Endothelial cell of umbilical vein (primary cell): ENCODE measurements at regions not wholly inside any gene's neighbourhood (a gene's known extent, or its start where the extent isn't known, plus 50 kb on each side); places are given as distances from the start of the nearest gene placed in this dataset.

ENCODE experiments used
- BruUV-seq: library from RNA; stranded (reverse); fragments of 400-500 nt; replicated peaks from 2 replicates; lab custom pipeline; 2021; lab: Mats Ljungman, UMichigan
- CTCF ChIA-PET: fragments of 300-600, 350-600 bp; sonication (Branson Sonifier 250); formaldehyde crosslinking; loops from one replicate; lab custom pipeline; 2021; ENCODE audit warnings: antibody characterized with exemption, inconsistent platforms; lab: Charles Lee
- POLR2A ChIA-PET: fragments of 300-600, 350-600 bp; sonication (Branson Sonifier 250); formaldehyde crosslinking; loops from one replicate; lab custom pipeline; 2021; ENCODE audit warnings: antibody characterized with exemption, inconsistent platforms; lab: Charles Lee
- DNase-seq: peaks from one replicate; pipeline ENCODE4 v3.0.0-alpha.2; 2011; ENCODE audit warnings: low read depth, low spot score
- FAIRE-seq: peaks from 2 replicates; lab custom pipeline; 2011; peaks lifted over from hg19 to GRCh38; lab: Jason Lieb, UNC
- H2AFZ ChIP-seq: 2 replicates; pipeline ENCODE4 v1.6.0; 2012; ENCODE audit warnings: low read depth, low read length, control low read depth, inconsistent platforms
- H3K27ac ChIP-seq: 2 replicates; pipeline ENCODE4 v1.5.1; 2011; ENCODE audit warnings: low read depth, mild to moderate bottlenecking, control low read depth, low read length, moderate library complexity; ENCODE audit not compliant: insufficient read depth
- H3K27me3 ChIP-seq, 2 experiments: 2 replicates each; pipeline versions ENCODE4 v1.6.0 to v1.6.1; 2011; ENCODE audit warnings: low read length in 2 of 2, mixed read lengths in 1 of 2; ENCODE audit not compliant: control insufficient read depth in 2 of 2, insufficient read depth in 2 of 2
- H3K36me3 ChIP-seq, 2 experiments: 2 replicates in 1 of 2; 3 replicates in 1 of 2; pipeline ENCODE4 v1.5.1; 2011; ENCODE audit warnings: low read length in 2 of 2, mild to moderate bottlenecking in 1 of 2, moderate library complexity in 1 of 2; ENCODE audit not compliant: control insufficient read depth in 2 of 2, insufficient read depth in 2 of 2; ENCODE audit errors: extremely low read depth in 1 of 2
- H3K4me1 ChIP-seq: 3 replicates; pipeline ENCODE4 v1.5.1; 2011; ENCODE audit warnings: mild to moderate bottlenecking, low read length; ENCODE audit not compliant: control insufficient read depth, insufficient read depth; ENCODE audit errors: extremely low read depth
- H3K4me2 ChIP-seq: 2 replicates; pipeline ENCODE4 v1.6.1; 2011; ENCODE audit warnings: low read length, control low read depth, mixed read lengths; ENCODE audit not compliant: insufficient read depth
- H3K4me3 ChIP-seq, 3 experiments: fragments of 200-600 bp in 1 of 3; sonication (generic), shearing (Covaris generic) in 1 of 3; replicated peaks in 1 of 3; 2 replicates each; pipeline ENCODE4 v1.5.1; 2011 to 2016; ENCODE audit warnings: control low read depth in 3 of 3, low read length in 3 of 3, mild to moderate bottlenecking in 2 of 3, inconsistent platforms in 1 of 3, low read depth in 1 of 3, moderate library complexity in 1 of 3; ENCODE audit not compliant: insufficient read depth in 1 of 3
- H3K79me2 ChIP-seq: 2 replicates; pipeline ENCODE4 v1.6.0; 2012; ENCODE audit warnings: low read length, inconsistent platforms; ENCODE audit not compliant: control insufficient read depth, insufficient read depth
- H3K9ac ChIP-seq: replicated peaks from 2 replicates; pipeline ENCODE3; 2011; ENCODE audit warnings: low read length, control low read depth; ENCODE audit not compliant: insufficient read depth; ENCODE audit errors: extremely low read depth
- H3K9me1 ChIP-seq: replicated peaks from 3 replicates; pipeline ENCODE4 v1.6.0; 2011; ENCODE audit warnings: mild to moderate bottlenecking, low read length; ENCODE audit not compliant: control insufficient read depth, insufficient read depth; ENCODE audit errors: extremely low read depth
- H3K9me3 ChIP-seq: replicated peaks from 2 replicates; pipeline ENCODE4 v1.5.1; 2012; ENCODE audit warnings: low read length, inconsistent platforms; ENCODE audit not compliant: control insufficient read depth, insufficient read depth
- H4K20me1 ChIP-seq: replicated peaks from 2 replicates; pipeline ENCODE3; 2011; ENCODE audit warnings: mild to moderate bottlenecking, low read length; ENCODE audit not compliant: control insufficient read depth, insufficient read depth; ENCODE audit errors: extremely low read depth
- CTCF ChIP-seq, 2 donors: IDR thresholded peaks; 1 replicate in 1 of 2; 2 replicates in 1 of 2; pipeline ENCODE4 v1.5.1; 2011; ENCODE audit warnings: low read length in 2 of 2, mild to moderate bottlenecking in 2 of 2, moderate library complexity in 2 of 2, control low read depth in 1 of 2, inconsistent platforms in 1 of 2, low read depth in 1 of 2; ENCODE audit not compliant: insufficient read depth in 1 of 2; ENCODE audit errors: extremely low read depth in 1 of 2
- FOS ChIP-seq: IDR thresholded peaks from 2 replicates; pipeline ENCODE4 v1.6.1; 2011; ENCODE audit warnings: mild to moderate bottlenecking, low read length, moderate library complexity, borderline replicate concordance; ENCODE audit not compliant: insufficient read depth
- JUN ChIP-seq: IDR thresholded peaks from 2 replicates; pipeline ENCODE4 v1.6.1; 2011; ENCODE audit warnings: borderline replicate concordance, low read depth; ENCODE audit not compliant: insufficient read length, insufficient read depth
- MYC ChIP-seq: IDR thresholded peaks from one replicate; pipeline ENCODE4 v1.6.1; 2011; ENCODE audit warnings: mild to moderate bottlenecking, low read depth, low read length
- POLR2AphosphoS5 ChIP-seq: IDR thresholded peaks from 2 replicates; pipeline ENCODE4 v1.6.1; 2012; ENCODE audit warnings: low read depth, mild to moderate bottlenecking, control low read depth, low read length, moderate library complexity; ENCODE audit not compliant: insufficient read depth
- dilution Hi-C: fragments of 300-500 bp; cut with MboI; formaldehyde crosslinking; loops from one replicate; pipeline ENCODE4 v1.15.0; 2019; ENCODE audit warnings: low sequenced_read_pairs; ENCODE audit not compliant: extremely low pct_ligation_motif_present
- intact Hi-C: fragments of 100-400 bp; cut with micrococcal nuclease; formaldehyde crosslinking; loops from one replicate; pipeline ENCODE4 v1.10.0; 2022
- TF ChIP-seq, protein P1 (sequence below): IDR thresholded peaks from 2 replicates; pipeline ENCODE4 v1.6.1; 2011; ENCODE audit not compliant: insufficient read depth, insufficient read length

- Histone ChIP-seq H3K36me3 (no peaks in the 10 kb centered on the region), H4K20me1 (no peaks in the 10 kb centered on the region), H3K4me1 (no peaks in the 10 kb centered on the region), H3K9ac (no peak overlapping the region), H3K4me3 (no peak overlapping the region), H2AFZ (no peak overlapping the region), H3K27me3 (no peaks in the 10 kb centered on the region), H3K4me2 (no peak overlapping the region), H3K79me2 (no peaks in the 10 kb centered on the region), H3K9me1 (no peaks in the 10 kb centered on the region), H3K9me3 (no peaks in the 10 kb centered on the region), H3K27ac (no peak overlapping the region)
- CTCF ChIA-PET, result no interaction called here
- dilution Hi-C loops, result no loop called here
- FAIRE-seq (no peak), DNase-seq (no peak)
- intact Hi-C loops, result no loop called here
- BruUV-seq, result no TSS peak
- TF ChIP-seq MYC, result no peak
- TF ChIP-seq CTCF (IDR thresholded peaks at IDR 0.05; ENCODE audit: extremely low read depth in 1 of 2, insufficient read depth in 1 of 2, low read depth in 1 of 2, low read length in 2 of 2), result no peak
- TF ChIP-seq POLR2AphosphoS5, result no peak
- TF ChIP-seq JUN, result no peak
- TF ChIP-seq, protein P1, sequence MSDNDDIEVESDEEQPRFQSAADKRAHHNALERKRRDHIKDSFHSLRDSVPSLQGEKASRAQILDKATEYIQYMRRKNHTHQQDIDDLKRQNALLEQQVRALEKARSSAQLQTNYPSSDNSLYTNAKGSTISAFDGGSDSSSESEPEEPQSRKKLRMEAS, result no peak
- no peak for TF ChIP-seq FOS
- POLR2A ChIA-PET, result no interaction called here
Measured at GRCh38 chr3:168475704-168476103, 380.0 kb upstream of the GOLIM4 start.
